ENCODE measurements at regions not wholly inside any gene's neighbourhood (a gene's known extent, or its start where the extent isn't known, plus 50 kb on each side); places are given as distances from the start of the nearest gene placed in this dataset.

- TF ChIP-seq JUND (IDR thresholded peaks at IDR 0.05; ENCODE audit: low read length), result no peak
Observed at GRCh38 chr3:113128386-113129015, 82.9 kb upstream of the BOC start (continued).
